ENCODE measurements at regions not wholly inside any gene's neighbourhood (a gene's known extent, or its start where the extent isn't known, plus 50 kb on each side); places are given as distances from the start of the nearest gene placed in this dataset.

- TF ChIP-seq CTCF (IDR thresholded peaks at IDR 0.05; ENCODE audit: low read depth, low read length, poor library complexity, severe bottlenecking) (no peak), EZH2phosphoT487 (IDR thresholded peaks at IDR 0.05; ENCODE audit: borderline replicate concordance, low read length) (no peak)
Measured at GRCh38 chr7:3153118-3153517, 109.5 kb upstream of the CARD11 start.
